ENCODE measurements at regions not wholly inside any gene's neighbourhood (a gene's known extent, or its start where the extent isn't known, plus 50 kb on each side); places are given as distances from the start of the nearest gene placed in this dataset.

DNA sequence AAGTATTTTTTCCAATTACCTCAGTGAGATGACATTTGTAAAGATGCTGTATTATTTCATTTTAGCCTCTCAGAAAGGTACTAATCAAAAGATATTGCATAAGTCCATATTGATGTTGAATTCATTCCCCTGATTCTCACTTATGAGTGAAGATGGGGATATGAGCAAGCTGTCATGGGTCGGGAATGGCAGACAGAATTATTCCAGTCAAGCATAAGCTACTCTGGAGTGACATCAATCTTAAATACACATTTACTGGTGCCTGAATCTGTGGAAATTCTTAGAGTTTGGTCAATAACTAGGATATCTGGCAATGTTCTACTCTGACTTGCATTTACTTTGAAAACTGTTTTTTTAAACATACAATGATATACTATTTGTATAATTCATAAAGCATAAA lies 283.8 kb upstream of the PCDH7 start:
- in situ Hi-C loops (cut with HindIII; ENCODE audit: low sequenced_read_pairs) = no loop called here
- TF ChIP-seq, protein P1, sequence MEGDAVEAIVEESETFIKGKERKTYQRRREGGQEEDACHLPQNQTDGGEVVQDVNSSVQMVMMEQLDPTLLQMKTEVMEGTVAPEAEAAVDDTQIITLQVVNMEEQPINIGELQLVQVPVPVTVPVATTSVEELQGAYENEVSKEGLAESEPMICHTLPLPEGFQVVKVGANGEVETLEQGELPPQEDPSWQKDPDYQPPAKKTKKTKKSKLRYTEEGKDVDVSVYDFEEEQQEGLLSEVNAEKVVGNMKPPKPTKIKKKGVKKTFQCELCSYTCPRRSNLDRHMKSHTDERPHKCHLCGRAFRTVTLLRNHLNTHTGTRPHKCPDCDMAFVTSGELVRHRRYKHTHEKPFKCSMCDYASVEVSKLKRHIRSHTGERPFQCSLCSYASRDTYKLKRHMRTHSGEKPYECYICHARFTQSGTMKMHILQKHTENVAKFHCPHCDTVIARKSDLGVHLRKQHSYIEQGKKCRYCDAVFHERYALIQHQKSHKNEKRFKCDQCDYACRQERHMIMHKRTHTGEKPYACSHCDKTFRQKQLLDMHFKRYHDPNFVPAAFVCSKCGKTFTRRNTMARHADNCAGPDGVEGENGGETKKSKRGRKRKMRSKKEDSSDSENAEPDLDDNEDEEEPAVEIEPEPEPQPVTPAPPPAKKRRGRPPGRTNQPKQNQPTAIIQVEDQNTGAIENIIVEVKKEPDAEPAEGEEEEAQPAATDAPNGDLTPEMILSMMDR (IDR thresholded peaks at IDR 0.05; ENCODE audit: low read depth, low read length) = no peak
- no peak overlapping the region for H3K4me3 ChIP-seq (ENCODE audit: low read depth, low read length)
- no peak for DNase-seq (ENCODE audit: low read depth, low spot score)

DNA sequence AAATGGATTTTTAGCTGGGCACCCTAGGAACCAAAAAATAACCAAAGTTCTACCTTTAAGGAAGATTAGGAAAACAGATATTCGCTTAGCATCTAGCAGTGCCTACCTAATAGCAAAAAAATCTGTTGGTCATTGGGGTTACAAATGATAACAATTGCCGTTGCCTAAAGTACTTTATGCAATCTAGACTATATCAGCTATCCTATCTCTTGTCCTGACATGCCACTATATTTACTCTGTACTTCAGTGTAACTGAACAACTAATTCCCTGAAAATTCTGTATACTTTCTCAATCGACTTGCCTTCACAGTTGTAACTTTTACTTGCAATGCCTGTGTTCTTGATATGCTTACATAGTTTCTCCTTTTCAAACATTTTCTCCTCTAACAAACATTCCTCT lies 282.9 kb upstream of the PCDH7 start:
- in situ Hi-C loops (cut with HindIII; ENCODE audit: low sequenced_read_pairs) = no loop called here
- H3K4me3 ChIP-seq (ENCODE audit: low read depth, low read length) = no peak overlapping the region
- TF ChIP-seq, protein P1 (IDR thresholded peaks at IDR 0.05; ENCODE audit: low read depth, low read length) = no peak
- DNase-seq (ENCODE audit: low read depth, low spot score) = no peak

DNA sequence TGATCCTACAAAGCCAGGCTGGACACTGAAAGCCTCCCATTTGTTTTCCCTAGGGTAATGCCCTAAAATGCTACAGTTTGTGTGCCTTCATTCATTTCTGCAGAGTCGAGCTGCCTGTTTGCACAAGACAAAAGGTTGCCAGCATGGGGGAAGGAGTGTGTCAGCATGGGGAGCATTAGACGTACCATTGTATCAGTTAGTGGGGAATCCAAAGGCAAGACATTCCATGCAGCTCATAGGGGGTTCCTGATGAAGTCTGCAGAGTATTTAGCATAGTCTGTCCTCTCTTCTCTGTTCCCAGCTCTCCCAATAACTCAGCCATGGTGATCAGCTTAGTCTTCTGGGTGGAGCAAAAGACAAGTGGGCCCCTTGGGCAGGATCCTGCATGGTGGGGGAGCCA lies 276.9 kb upstream of the PCDH7 start:
- no peak overlapping the region for H3K4me3 ChIP-seq (ENCODE audit: low read depth, low read length)
- in situ Hi-C loops (cut with HindIII; ENCODE audit: low sequenced_read_pairs) = no loop called here
- TF ChIP-seq, protein P1 (IDR thresholded peaks at IDR 0.05; ENCODE audit: low read depth, low read length) = no peak
- DNase-seq (ENCODE audit: low read depth, low spot score) = no peak

DNA sequence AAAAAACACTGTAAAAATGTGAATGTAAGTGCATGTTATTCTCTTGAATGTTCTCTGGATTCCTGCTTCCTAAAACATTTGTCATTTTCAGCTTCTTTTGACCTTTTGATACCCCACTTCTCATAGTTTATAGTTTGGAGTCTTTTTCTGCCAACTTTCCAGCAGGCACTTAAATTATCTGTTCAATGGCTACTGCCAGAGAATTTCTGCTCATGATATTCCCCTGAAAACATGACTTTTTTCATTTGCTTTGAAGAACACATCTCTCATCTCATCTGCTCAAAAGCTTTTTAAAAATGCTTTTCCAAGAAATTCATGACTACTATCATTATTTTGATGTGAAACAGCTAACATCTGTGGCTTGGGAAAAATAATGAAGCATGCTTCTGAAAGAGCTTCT lies 269.7 kb upstream of the PCDH7 start:
- in situ Hi-C loops (cut with HindIII; ENCODE audit: low sequenced_read_pairs) = no loop called here
- TF ChIP-seq, protein P1 (IDR thresholded peaks at IDR 0.05; ENCODE audit: low read depth, low read length) = no peak
- no peak overlapping the region for H3K4me3 ChIP-seq (ENCODE audit: low read depth, low read length)
- no peak for DNase-seq (ENCODE audit: low read depth, low spot score)

DNA sequence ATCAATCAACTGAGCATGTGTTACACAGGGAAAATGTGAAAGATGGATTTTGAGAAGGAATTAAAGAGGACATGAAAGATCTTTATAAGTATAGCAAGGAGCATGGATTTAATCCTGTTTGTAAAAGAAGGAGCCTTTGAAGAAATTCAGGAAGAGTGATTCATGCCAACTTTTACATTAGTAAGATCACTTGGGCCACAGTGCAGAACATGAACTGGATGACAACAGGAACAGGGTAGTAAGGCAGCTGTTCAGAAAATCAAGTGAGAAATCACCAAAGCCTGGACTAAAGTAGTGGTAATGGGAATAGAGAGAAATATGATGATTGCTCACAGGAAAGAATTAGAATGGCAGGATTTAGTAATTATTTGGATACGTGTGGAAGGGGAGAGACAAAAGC lies 265.7 kb upstream of the PCDH7 start:
- no peak for DNase-seq (ENCODE audit: low read depth, low spot score)
- in situ Hi-C loops (cut with HindIII; ENCODE audit: low sequenced_read_pairs) = no loop called here
- TF ChIP-seq, protein P1 (IDR thresholded peaks at IDR 0.05; ENCODE audit: low read depth, low read length) = no peak
- H3K4me3 ChIP-seq (ENCODE audit: low read depth, low read length) = no peak overlapping the region

DNA sequence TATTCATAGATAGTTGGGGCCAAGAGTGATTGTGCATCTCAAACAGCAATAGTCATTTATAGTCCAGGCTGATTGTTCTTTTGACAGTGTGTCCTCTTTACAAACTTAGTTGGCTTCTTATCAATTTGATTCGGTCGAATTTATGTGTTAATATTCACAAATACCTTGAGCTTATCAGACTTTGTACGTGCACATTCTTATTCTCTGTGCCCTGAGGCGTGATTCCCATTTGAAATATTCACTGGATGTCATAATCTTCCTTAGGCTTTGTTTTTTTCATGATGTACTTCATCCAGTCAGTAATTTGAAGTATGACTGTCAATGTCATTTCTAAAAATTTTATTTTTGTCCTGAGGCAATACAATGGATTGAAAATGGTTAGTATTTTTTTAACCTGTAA lies 263.5 kb upstream of the PCDH7 start:
- in situ Hi-C loops (cut with HindIII; ENCODE audit: low sequenced_read_pairs) = no loop called here
- TF ChIP-seq, protein P1 (IDR thresholded peaks at IDR 0.05; ENCODE audit: low read depth, low read length) = no peak
- H3K4me3 ChIP-seq (ENCODE audit: low read depth, low read length) = no peak overlapping the region
- DNase-seq (ENCODE audit: low read depth, low spot score) = no peak

DNA sequence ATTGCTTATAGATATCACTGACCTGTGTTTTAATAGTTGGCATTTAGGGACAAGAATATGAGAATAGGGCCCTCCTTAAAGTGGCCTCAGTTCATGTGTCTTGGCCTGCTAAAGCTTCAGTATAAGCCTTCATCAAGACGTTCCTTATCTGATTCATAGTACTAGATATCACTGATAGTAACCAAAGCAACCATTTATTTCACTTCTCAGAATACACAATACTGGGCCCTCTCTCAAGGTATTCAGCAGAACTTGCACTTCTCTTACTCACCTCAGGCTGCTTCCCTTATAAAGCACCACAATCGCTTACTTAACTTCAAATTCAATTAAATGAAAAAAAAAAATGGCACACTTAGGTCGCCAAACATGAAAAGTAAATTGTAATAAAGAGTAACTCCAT lies 259.4 kb upstream of the PCDH7 start:
- in situ Hi-C loops (cut with HindIII; ENCODE audit: low sequenced_read_pairs) = no loop called here
- TF ChIP-seq, protein P1 (IDR thresholded peaks at IDR 0.05; ENCODE audit: low read depth, low read length) = no peak
- H3K4me3 ChIP-seq (ENCODE audit: low read depth, low read length) = no peak overlapping the region
- no peak for DNase-seq (ENCODE audit: low read depth, low spot score)

Measured in astrocyte of the spinal cord (primary cell).